ENCODE measurements at regions not wholly inside any gene's neighbourhood (a gene's known extent, or its start where the extent isn't known, plus 50 kb on each side); places are given as distances from the start of the nearest gene placed in this dataset.

DNA sequence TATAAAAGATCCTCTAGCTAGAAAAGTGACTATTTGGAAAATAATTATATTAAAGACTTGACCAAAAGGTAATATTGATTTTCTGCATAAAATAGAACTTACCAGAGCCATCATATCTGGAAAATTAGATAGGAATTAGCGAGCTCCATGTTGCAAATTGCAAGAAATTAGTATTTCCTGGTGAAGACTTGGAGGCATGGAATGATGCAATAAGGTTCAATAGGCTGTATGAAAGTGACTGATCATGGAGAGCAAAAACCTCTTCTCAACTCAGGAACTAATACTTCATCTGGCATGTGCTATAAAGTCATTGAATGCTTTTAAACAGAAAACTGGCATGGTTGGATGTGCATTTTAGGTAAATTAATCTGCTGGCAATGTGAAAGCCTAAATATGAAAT, 66.3 kb upstream of the UFM1 start:
- Histone ChIP-seq H3K36me3 (ENCODE audit: insufficient read depth) (no peaks in the 10 kb centered on the region), H3K27ac (no peak overlapping the region), H3K4me3 (IDR thresholded peaks at IDR 0.05; ENCODE audit: insufficient read depth, low read depth, low read length) (no peak overlapping the region), H3K27me3 (ENCODE audit: insufficient read depth, low read depth) (no peaks in the 10 kb centered on the region), H3K79me2 (ENCODE audit: insufficient read depth, low read depth) (no peaks in the 10 kb centered on the region), H3K4me1 (ENCODE audit: low read depth, poor library complexity, severe bottlenecking) (no peaks in the 10 kb centered on the region), H3K4me2 (no peak overlapping the region), H4K20me1 (ENCODE audit: insufficient read depth) (no peaks in the 10 kb centered on the region), H3K9ac (no peak overlapping the region), H2AFZ (ENCODE audit: low read depth) (no peak overlapping the region)
- TF ChIP-seq, protein P1, sequence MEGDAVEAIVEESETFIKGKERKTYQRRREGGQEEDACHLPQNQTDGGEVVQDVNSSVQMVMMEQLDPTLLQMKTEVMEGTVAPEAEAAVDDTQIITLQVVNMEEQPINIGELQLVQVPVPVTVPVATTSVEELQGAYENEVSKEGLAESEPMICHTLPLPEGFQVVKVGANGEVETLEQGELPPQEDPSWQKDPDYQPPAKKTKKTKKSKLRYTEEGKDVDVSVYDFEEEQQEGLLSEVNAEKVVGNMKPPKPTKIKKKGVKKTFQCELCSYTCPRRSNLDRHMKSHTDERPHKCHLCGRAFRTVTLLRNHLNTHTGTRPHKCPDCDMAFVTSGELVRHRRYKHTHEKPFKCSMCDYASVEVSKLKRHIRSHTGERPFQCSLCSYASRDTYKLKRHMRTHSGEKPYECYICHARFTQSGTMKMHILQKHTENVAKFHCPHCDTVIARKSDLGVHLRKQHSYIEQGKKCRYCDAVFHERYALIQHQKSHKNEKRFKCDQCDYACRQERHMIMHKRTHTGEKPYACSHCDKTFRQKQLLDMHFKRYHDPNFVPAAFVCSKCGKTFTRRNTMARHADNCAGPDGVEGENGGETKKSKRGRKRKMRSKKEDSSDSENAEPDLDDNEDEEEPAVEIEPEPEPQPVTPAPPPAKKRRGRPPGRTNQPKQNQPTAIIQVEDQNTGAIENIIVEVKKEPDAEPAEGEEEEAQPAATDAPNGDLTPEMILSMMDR (conservative IDR thresholded peaks at IDR 0.05; ENCODE audit: low read depth, low read length): no peak

DNA sequence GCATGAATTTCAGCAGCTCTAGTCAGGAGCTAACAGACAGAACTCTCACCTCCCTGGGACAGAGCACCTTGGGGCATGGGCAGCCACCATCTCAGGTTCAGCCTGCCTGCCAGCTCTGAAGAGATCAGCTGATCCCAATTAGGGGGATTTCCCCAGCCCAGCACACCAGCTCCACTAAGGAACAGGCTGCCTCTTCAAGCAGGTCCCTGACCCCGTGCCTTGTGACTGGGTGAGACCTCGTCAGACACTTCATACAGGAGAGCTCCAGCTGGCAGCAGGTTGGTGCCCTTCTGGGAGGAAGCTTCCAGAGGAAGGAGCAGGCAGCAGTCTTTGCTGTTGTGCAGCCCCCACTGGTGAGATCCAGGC, 84.5 kb upstream of the UFM1 start:
- Histone ChIP-seq H4K20me1 (ENCODE audit: insufficient read depth) (no peaks in the 10 kb centered on the region), H3K4me2 (no peak overlapping the region), H3K4me1 (ENCODE audit: low read depth, poor library complexity, severe bottlenecking) (no peaks in the 10 kb centered on the region), H3K27me3 (ENCODE audit: insufficient read depth, low read depth) (no peaks in the 10 kb centered on the region), H3K36me3 (ENCODE audit: insufficient read depth) (no peaks in the 10 kb centered on the region), H2AFZ (ENCODE audit: low read depth) (no peak overlapping the region), H3K9ac (no peak overlapping the region), H3K79me2 (ENCODE audit: insufficient read depth, low read depth) (no peaks in the 10 kb centered on the region), H3K27ac (no peak overlapping the region), H3K4me3 (IDR thresholded peaks at IDR 0.05; ENCODE audit: insufficient read depth, low read depth, low read length) (no peak overlapping the region)
- TF ChIP-seq, protein P1 (conservative IDR thresholded peaks at IDR 0.05; ENCODE audit: low read depth, low read length): no peak

DNA sequence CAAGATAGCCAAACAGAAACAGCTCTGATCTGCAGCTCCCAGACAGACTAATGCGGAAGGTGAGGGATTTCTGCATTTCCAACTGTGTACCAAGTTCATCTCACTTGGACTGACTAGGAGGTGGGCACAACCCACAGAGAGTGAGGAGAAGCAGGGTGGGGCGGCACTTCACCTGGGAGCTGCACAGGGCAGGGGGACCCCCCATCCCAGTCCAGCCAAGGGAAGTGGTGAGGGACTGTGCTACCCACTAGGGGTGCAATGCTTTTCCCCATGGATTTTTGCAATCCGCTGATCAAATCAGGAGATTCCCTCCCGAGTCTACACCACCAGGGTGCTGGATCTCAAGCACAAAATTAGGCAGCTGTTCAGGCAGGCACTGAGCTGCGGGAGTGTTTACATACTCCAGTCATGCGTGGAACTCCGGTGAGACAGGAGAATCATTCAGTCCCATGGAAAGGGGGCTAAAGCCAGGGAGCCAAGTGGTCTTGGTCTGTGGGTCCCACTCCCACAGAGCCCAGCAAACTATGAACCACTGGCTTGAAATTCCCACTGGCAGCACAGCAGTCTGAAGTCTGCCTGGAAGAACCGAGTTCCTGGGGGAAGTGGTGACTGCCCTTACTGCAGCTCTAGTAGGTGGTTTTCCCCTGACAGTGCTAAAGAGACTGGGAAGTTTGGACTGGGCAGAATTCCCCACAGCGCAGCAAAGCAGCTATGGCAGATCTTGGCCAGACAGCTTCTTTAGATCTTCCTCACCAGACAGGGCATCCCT, 85.1 kb upstream of the UFM1 start:
- no peak overlapping the region for H3K27ac ChIP-seq
- H3K27me3 ChIP-seq (ENCODE audit: insufficient read depth, low read depth): no peaks in the 10 kb centered on the region
- no peaks in the 10 kb centered on the region for H3K4me1 ChIP-seq (ENCODE audit: low read depth, poor library complexity, severe bottlenecking)
- H3K4me3 ChIP-seq (IDR thresholded peaks at IDR 0.05; ENCODE audit: insufficient read depth, low read depth, low read length): no peak overlapping the region
- H3K36me3 ChIP-seq (ENCODE audit: insufficient read depth): no peaks in the 10 kb centered on the region
- H3K4me2 ChIP-seq: no peak overlapping the region
- TF ChIP-seq, protein P1 (conservative IDR thresholded peaks at IDR 0.05; ENCODE audit: low read depth, low read length): no peak
- no peaks in the 10 kb centered on the region for H3K79me2 ChIP-seq (ENCODE audit: insufficient read depth, low read depth)
- no peak overlapping the region for H3K9ac ChIP-seq
- H2AFZ ChIP-seq (ENCODE audit: low read depth): no peak overlapping the region
- H4K20me1 ChIP-seq (ENCODE audit: insufficient read depth): no peaks in the 10 kb centered on the region

DNA sequence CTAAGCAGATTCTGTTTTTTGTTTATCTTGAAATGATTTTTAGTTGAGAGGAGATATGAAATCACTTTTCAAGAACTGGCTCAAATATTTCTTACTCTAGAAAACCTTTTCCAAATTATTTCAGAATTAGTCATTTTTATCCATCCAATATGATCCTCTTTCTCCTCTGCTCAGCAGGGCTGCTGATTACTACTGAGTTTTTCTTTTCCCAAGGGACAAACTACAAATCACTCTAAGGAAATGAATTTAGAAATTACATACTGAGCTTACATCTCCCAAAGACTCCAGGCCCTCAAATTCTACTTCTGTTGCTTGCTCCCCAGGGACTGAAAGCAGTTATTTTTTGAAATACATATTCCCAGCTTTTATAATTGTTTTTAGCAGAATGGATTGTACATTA, 87.4 kb upstream of the UFM1 start:
- no peaks in the 10 kb centered on the region for H3K4me1 ChIP-seq (ENCODE audit: low read depth, poor library complexity, severe bottlenecking)
- H3K4me2 ChIP-seq: no peak overlapping the region
- H3K4me3 ChIP-seq (IDR thresholded peaks at IDR 0.05; ENCODE audit: insufficient read depth, low read depth, low read length): no peak overlapping the region
- no peaks in the 10 kb centered on the region for H4K20me1 ChIP-seq (ENCODE audit: insufficient read depth)
- no peaks in the 10 kb centered on the region for H3K27me3 ChIP-seq (ENCODE audit: insufficient read depth, low read depth)
- no peaks in the 10 kb centered on the region for H3K36me3 ChIP-seq (ENCODE audit: insufficient read depth)
- no peak overlapping the region for H3K27ac ChIP-seq
- no peak overlapping the region for H2AFZ ChIP-seq (ENCODE audit: low read depth)
- TF ChIP-seq, protein P1 (conservative IDR thresholded peaks at IDR 0.05; ENCODE audit: low read depth, low read length): no peak
- no peak overlapping the region for H3K9ac ChIP-seq
- H3K79me2 ChIP-seq (ENCODE audit: insufficient read depth, low read depth): no peaks in the 10 kb centered on the region
